CD4-positive, alpha-beta T cell treated with Interleukin-6 for 4 hours (primary cell): ENCODE measurements at regions not wholly inside any gene's neighbourhood (a gene's known extent, or its start where the extent isn't known, plus 50 kb on each side); places are given as distances from the start of the nearest gene placed in this dataset.

Experiments used
- DNase-seq: peaks from one replicate; pipeline ENCODE4 v3.0.0-alpha.2; 2020; ENCODE audit warnings: mixed read lengths

GRCh38 chr11:134483291-134483690 is 71.2 kb upstream of the B3GAT1 start:
- DNase-seq, result no peak

DNA sequence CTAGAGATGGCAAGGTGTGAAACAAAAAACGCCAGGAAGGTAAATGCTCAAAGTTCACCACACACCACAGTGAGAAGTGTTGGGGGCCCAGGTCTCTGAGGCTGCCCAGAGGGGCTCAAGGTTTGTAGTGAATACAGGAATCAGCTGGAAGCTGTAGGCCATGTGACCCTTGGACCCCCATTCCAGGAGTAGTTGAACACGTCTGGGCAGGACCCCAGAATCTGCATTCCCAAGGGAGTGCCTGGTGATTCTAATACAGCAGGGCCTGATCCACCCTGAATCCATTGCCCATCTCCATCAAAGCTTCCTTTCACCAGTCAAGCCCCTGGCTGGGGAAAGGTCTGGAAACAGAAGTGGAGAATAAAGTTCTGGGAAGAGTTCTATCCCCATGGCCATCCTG is 70.8 kb upstream of the B3GAT1 start:
- no peak for DNase-seq

- DNase-seq, result no peak
Observed at GRCh38 chr11:134481933-134482527, 70.0 kb upstream of the B3GAT1 start.

GRCh38 chr11:134481135-134481534 is 69.1 kb upstream of the B3GAT1 start:
- DNase-seq, result no peak

DNA sequence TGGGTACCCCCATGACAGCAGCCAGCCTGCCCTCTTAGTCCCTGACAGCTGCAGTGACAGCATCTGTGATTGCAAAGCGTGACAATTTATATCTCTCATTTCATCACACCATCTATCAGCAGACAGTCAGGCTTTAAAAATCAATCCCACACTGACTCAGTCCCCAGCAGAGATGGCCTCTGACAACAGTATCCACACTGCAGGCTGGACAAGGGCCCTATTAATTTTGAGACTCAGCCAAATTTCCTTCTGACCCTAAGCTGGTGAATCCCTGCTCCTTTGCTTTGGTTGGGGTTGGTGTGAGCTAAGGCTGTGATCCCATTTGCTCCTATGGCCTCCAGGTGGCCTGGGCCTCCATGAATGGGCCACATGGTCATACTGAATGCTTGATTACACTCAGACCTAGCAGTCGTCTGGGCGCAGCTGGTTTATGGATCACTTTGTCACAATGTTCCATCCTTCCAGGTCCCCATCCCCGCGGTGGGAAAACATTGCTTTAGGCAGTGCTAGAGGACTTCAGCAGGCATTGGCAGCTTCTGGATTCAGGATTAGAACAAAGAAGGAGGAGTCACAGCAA is 68.2 kb upstream of the B3GAT1 start:
- no peak for DNase-seq

GRCh38 chr11:134479206-134480135 is 67.4 kb upstream of the B3GAT1 start:
- no peak for DNase-seq

- DNase-seq, result no peak
Observed at GRCh38 chr11:134478611-134479010, 66.6 kb upstream of the B3GAT1 start.

DNA sequence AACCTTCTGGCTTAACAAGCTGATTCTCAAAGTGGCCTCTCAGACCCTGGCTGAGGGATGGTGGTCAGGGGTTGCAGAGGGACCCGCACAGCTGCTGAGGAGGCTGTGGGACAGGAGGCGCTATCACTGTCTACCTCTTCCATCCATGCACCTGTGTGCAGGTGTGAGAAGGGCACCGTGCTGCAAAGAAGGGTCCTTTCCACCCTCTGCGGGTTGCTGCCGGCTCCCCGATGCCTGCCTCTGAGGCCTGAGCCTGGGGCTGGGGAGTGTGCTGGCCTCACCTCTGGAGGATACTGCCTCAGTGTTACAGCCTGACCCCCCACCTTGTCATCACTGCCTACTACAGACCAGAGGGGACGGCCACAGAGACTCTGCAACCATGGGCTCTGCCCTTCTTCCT is 66.1 kb upstream of the B3GAT1 start:
- DNase-seq, result no peak

DNA sequence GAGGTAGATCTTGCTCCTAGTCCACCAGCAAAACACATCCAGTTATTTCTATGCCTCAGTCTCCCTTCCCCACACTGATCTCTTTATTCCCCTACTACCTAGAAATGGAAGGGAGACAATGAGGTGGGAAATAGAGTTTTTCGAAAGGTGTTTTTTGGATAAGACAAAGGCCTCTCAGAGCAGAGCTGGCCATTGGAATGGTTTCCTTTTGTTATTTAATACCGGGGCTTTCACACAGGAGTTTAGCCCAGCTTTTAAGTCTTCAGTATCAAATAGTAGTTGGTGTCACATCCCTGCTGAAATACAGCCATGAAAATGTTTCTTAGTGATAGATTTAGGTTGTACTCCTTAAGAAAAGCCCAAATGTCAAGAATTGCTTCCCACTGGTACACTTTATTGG is 65.4 kb upstream of the B3GAT1 start:
- no peak for DNase-seq

DNA sequence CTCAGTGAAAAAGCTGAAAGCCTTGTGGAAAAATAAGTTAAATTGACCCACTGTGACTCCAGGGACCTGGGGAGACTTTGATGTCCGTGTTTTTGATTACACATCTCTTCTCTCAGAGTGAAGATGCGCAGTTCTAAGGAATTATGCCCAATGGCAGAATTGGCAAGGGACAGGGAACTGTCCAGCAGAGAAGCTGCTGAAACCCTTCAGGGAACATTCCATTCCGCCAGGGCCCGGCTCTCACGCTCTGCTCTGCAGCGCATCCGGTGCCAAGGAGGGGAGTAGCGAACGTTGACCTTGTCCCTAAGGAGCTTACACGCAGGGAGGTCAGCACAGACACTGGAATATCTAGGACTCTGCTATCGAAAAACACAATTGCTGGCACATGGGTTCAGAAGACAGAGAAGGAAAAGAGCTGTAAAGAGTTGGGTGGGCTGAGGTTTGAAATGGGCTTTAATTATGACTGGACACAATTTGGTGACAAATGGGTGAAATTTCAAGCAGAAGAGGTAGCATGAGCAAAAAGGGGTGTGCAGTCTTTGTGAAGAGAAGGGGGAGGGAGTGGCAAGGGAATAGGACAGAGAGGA is 64.5 kb upstream of the B3GAT1 start:
- DNase-seq, result no peak

DNA sequence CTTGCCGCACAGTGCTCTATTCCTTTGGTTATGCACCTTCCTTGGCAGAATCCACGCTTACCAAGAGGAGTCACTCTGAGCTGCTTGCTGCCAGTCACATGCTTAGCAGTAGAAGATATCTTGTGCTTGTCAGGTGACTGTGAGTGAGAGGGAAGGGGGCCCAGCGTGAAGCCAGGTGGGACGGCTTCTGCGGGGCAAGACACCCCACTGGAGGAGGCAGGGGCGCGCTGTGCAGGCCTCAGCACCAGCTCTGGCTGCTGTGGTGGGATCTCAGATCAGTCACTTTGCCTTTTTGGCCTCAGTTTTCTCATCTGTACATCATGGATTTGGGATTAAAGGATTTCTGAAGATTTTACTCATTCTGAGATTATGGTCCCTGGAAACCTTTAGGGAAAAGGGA is 63.9 kb upstream of the B3GAT1 start:
- DNase-seq, result no peak

DNA sequence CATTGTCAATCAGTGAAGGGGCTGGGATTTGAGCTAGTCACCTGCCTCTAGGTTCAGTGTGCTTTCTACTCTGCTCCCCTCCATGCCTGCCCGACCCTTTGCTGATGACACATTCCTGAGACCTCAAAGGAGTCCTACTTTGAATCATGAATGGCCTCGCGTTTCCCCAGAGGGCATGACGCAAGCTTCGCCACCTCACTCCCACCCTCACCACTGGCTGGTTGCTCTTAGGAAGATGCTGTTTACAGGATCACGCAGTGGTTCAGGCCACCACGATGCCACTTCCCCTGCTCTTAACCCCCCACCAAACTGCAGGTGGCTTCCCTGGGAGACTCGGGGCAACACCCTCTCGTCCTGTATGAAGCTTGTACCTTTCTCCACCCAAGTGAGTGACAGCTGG is 62.9 kb upstream of the B3GAT1 start:
- no peak for DNase-seq

DNA sequence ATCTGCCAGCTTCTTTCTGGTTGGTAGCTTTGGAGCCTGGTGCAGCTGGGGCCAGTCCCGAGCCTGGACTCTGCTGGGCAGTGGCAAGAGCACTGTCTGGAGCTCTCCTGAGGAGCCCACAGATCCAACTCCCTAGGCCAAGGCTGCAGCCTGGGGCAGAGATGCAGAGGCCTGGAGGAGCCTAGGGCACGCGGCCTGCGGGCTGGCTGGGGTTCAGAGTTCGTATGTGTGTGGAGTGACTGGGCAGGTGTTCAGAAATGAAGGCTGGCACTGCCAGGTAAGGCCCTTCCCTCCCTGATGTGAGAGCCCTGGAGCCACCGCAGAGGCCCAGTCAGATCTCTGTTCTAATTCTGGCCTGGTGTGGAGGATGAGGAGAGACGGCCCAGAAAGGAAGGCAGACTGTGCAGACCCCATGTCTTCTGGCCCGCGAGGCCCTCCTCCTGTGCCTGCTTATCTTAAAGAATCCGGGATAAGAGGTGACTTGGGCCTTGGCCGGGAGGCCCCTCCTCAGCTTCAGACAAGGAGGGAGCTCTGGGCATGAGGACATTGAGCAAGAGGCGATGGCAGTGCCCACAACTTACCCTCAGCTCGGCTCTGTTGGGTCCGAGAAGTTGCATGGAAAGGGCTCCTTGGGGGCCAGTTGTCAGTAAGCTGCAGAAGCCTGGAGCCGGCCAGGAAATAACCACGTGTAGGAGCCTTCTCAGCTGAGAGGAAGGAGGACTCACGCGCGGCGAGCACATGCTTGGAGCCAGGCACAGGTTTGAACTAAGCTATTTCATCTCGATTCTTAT is 62.2 kb upstream of the B3GAT1 start:
- no peak for DNase-seq

DNA sequence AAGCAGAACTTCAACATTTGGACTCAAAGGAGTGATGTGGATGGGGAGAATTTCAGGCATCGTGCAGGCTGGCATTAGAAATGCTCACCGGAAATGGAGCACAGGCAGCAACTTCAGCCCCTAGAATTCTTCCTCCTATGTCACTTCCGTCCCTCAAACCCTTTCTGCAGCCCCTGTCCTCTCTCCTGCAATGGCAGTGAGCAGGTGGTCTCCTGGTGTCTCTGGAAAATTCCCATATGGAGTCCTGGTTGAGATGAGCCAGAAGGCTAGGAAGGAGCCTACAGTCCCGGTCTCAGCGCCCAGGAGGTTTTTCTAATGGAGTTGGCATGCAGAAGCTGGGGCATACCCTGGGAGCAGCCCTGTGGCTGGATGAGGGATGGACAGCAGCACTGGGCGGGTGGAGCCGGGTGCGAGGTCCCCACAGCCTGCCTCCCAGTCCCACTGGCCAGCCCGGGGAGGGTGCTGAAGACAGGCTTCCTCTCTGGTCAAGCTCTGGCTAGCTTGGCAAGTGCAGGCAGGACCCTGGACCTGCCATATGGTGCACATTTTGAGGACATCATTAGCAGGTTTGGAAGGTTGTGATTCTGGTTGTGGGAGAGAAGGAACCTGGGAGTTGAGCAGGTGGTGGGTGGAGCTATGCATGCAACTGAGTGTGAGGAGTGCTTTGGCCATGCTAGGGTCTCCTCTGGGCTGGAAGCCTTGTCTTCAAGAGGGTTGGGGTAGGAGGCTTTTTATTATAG is 59.8 kb upstream of the B3GAT1 start:
- DNase-seq, result no peak

DNA sequence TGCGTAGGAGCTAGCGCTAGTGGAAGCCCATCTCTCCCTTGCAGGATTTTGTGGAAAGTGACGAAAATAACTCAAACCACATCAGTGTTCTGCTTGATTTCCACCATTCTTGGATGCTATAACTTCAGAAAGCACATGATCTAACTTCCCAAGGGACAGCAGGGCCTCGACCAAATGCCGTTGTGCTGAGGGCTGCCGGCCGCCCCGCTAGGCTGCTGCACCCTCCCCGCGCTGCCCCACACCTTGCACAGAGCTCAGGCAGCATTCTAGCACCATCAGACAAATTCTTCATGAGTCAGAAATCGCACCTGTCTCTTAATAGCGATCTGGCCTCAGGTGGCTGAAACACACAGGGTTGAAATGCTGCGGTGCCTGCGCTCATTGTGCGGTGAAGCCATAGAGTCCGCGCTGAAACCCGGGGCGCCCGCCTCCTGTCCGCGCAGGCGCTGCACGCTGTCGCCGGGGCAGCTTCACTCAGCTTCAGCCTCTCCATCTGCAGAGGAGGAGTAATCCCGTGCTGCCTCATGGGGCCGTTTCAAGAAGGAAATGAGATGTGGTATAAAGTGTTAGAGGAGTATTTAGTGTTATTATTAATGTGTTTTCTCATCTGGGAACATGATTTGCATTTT is 59.2 kb upstream of the B3GAT1 start:
- DNase-seq, result no peak

DNA sequence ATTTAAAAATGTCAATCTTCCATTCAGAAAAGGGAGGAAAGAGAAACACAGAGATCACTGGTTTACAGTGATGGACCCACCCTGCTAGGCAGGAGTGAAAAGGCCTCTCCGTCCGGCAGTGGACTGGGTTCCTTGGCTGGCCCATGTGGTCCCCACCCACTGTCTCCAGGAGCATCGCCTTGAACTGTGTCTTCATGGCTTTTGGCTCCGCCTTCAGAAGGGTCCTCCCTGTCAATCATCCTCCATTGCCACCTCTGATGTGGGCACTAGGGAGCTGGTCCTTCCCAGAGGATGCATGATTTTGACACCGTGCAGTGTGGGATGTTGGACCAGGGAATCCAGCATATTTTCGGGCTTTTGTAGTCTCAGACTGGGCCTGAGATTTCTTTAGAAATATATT is 58.2 kb upstream of the B3GAT1 start:
- DNase-seq, result no peak

GRCh38 chr11:134469627-134470026 is 57.6 kb upstream of the B3GAT1 start:
- DNase-seq, result no peak

DNA sequence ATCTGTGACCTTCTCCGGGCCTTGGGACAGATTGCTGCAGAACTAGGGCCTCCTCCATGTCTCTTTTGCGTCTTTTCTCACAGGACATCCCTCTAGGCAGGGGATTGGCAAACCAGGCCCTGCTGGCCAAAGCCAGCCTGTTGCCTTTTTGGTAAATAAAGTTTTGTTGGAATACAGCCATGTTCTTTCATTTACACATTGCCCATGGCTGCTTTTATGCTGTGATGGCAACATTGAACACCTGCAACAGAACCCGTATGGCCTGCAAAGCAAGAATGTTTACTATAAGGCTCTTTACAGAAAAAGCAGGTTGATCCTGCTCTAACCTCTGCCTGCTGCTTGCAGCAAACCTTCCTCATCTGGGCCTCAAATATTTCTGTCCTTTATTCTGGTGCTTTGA is 56.8 kb upstream of the B3GAT1 start:
- no peak for DNase-seq

- no peak for DNase-seq
Observed at GRCh38 chr11:134468081-134468668, 56.1 kb upstream of the B3GAT1 start.

DNA sequence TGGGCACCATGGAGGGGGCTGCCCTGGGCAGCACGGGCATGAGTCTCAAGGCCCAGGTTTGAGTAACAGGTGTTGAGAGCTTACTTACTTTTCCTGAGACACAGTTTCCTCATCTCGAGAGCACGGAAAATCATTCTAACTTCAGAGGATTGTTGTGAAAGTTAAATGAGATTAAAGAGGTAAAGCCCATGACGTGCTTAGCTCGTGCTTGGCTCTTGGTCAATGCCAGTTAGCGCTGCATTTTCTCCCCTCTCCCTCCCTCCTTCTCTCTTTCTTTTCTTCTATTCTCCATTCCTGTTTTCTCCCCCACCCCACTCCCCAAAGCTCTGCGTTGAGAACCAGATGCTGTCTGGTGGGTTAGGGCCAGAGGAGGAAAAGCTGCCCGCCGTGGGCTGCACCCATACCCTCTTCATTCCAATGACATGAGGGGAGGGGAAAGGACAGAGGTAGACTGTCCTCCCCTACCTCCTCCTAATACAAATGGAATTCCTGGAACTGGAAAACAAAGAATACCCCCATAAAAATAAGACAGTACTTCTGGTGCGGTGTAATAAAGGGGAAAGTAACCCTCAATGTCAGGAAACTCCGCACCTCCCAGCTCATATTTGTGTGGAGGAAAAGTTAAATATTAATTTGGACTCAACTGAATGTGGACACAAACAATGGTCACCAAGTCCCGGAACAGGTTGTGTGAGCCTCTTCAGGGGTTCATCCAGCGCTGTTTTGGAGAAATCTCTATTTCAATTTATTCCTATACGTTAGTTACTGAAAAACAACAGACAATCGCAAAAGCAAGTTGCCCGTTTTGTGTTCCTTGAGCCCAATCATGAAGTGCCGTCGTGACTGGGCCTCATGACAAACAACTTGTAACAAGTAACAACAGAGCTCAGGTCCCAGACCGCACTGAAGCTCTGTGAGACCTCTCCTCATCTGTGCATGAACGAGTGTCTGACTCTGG is 54.8 kb upstream of the B3GAT1 start:
- no peak for DNase-seq
